ENCODE measurements at regions not wholly inside any gene's neighbourhood (a gene's known extent, or its start where the extent isn't known, plus 50 kb on each side); places are given as distances from the start of the nearest gene placed in this dataset.

- no peak for DNase-seq
- H3K4me3 ChIP-seq = no peak overlapping the region
- H3K27me3 ChIP-seq = no peaks in the 10 kb centered on the region
- H3K4me1 ChIP-seq = no peaks in the 10 kb centered on the region
- no peak overlapping the region for H3K27ac ChIP-seq
- TF ChIP-seq POLR2A (IDR thresholded peaks at IDR 0.05) (no peak), CTCF (IDR thresholded peaks at IDR 0.05) (no peak)
- intact Hi-C loops (cut with DNase I) = no loop called here
- no peaks in the 10 kb centered on the region for H3K9me3 ChIP-seq
- no peaks in the 10 kb centered on the region for H3K36me3 ChIP-seq
- 64 to 71% methylated on average over 3 of the region's 3 CpGs for WGBS, 2 donors
Measured at GRCh38 chr12:97411341-97411740, 51.3 kb upstream of the RMST start.

All from esophagus squamous epithelium (tissue), 5 donors.